IMR-90 (cell line): ENCODE measurements at regions not wholly inside any gene's neighbourhood (a gene's known extent, or its start where the extent isn't known, plus 50 kb on each side); places are given as distances from the start of the nearest gene placed in this dataset.

Source experiments
- ATAC-seq: fragments of 200-7000 bp; cut with Tn5 transposase; 2 replicates; pipeline ENCODE4 v1.9.1; 2020; ENCODE audit warnings: low read depth, mild to moderate bottlenecking, moderate library complexity
- BruUV-seq: library from RNA; stranded (reverse); fragments of 400-500 nt; replicated peaks from 2 replicates; lab custom pipeline; 2021; lab: Mats Ljungman, UMichigan
- CTCF ChIA-PET: fragments of 300-600 bp; formaldehyde crosslinking; extraction: SDS; loops from one replicate; lab custom pipeline; 2021; ENCODE audit warnings: antibody characterized with exemption; lab: Yijun Ruan, JAX
- POLR2A ChIA-PET: fragments of 300-600 bp; sonication (Branson Sonifier 250); formaldehyde crosslinking; loops from one replicate; lab custom pipeline; 2022; ENCODE audit warnings: antibody characterized with exemption; ENCODE audit not compliant: unreplicated experiment; lab: Charles Lee
- DNase-seq: peaks from one replicate; pipeline ENCODE4 v3.0.0; 2013
- H2AFZ ChIP-seq: replicated peaks from 2 replicates; pipeline ENCODE3; 2013; ENCODE audit warnings: low read length, mild to moderate bottlenecking; ENCODE audit not compliant: poor library complexity
- H2AK5ac ChIP-seq: 2 replicates; pipeline ENCODE4 v1.6.1; 2013; ENCODE audit warnings: low read depth, low read length, inconsistent platforms
- H2AK9ac ChIP-seq: replicated peaks from 2 replicates; pipeline ENCODE3; 2013; ENCODE audit warnings: mild to moderate bottlenecking, low read depth, low read length, moderate library complexity; ENCODE audit not compliant: poor library complexity
- H2BK120ac ChIP-seq: 2 replicates; pipeline ENCODE4 v1.6.1; 2013; ENCODE audit warnings: low read depth, low read length, inconsistent platforms
- H2BK15ac ChIP-seq: 3 replicates; pipeline ENCODE4 v1.6.1; 2013; ENCODE audit warnings: low read depth, low read length, inconsistent platforms
- H2BK20ac ChIP-seq: 2 replicates; pipeline ENCODE4 v1.6.1; 2013; ENCODE audit warnings: low read depth, mild to moderate bottlenecking, inconsistent platforms, low read length, moderate library complexity
- H2BK5ac ChIP-seq: 2 replicates; pipeline ENCODE4 v1.6.1; 2013; ENCODE audit warnings: mild to moderate bottlenecking, low read depth, low read length, inconsistent platforms; ENCODE audit not compliant: poor library complexity, severe bottlenecking
- H3K14ac ChIP-seq: replicated peaks from 2 replicates; pipeline ENCODE4 v1.6.1; 2013; ENCODE audit warnings: low read depth, low read length, inconsistent platforms
- H3K18ac ChIP-seq: 2 replicates; pipeline ENCODE4 v1.6.1; 2013; ENCODE audit warnings: low read depth, low read length, control low read depth
- H3K23ac ChIP-seq: 2 replicates; pipeline ENCODE4 v1.6.1; 2013; ENCODE audit warnings: low read depth, low read length, inconsistent platforms
- H3K27ac ChIP-seq: 2 replicates; pipeline ENCODE4 v1.5.1; 2013; ENCODE audit warnings: mild to moderate bottlenecking, control low read depth, low read length; ENCODE audit not compliant: insufficient read depth
- H3K27me3 ChIP-seq: 2 replicates; pipeline ENCODE4 v1.6.1; 2013; ENCODE audit warnings: low read length; ENCODE audit not compliant: control insufficient read depth, insufficient read depth
- H3K36me3 ChIP-seq: 2 replicates; pipeline ENCODE4 v1.6.1; 2013; ENCODE audit warnings: low read length, mixed read lengths; ENCODE audit not compliant: control insufficient read depth, insufficient read depth
- H3K4ac ChIP-seq: 2 replicates; pipeline ENCODE4 v1.6.1; 2013; ENCODE audit warnings: low read depth, low read length, inconsistent platforms
- H3K4me1 ChIP-seq: 2 replicates; pipeline ENCODE4 v1.6.1; 2013; ENCODE audit warnings: low read length, mixed read lengths; ENCODE audit not compliant: control insufficient read depth, insufficient read depth
- H3K4me2 ChIP-seq: 2 replicates; pipeline ENCODE4 v1.6.1; 2013; ENCODE audit warnings: low read depth, mild to moderate bottlenecking, control low read depth, low read length, moderate library complexity
- H3K4me3 ChIP-seq: 2 replicates; pipeline ENCODE4 v1.5.1; 2013; ENCODE audit warnings: low read depth, mild to moderate bottlenecking, control low read depth, low read length, moderate library complexity; ENCODE audit not compliant: insufficient read depth
- H3K56ac ChIP-seq: 2 replicates; pipeline ENCODE4 v1.6.1; 2013; ENCODE audit warnings: low read length, inconsistent platforms; ENCODE audit not compliant: insufficient read depth; ENCODE audit errors: extremely low read depth
- H3K79me1 ChIP-seq, 2 experiments: 2 replicates each; pipeline ENCODE4 v1.6.1; 2013; ENCODE audit warnings: low read length in 2 of 2, inconsistent platforms in 1 of 2, low read depth in 1 of 2
- H3K9ac ChIP-seq: 2 replicates; pipeline ENCODE4 v1.6.1; 2013; ENCODE audit warnings: low read depth, low read length, control low read depth
- H3K9me1 ChIP-seq: 2 replicates; pipeline ENCODE4 v1.6.1; 2013; ENCODE audit warnings: low read length, inconsistent platforms; ENCODE audit not compliant: insufficient read depth
- H3K9me3 ChIP-seq: 2 replicates; pipeline ENCODE4 v1.6.1; 2013; ENCODE audit warnings: low read length; ENCODE audit not compliant: control insufficient read depth, insufficient read depth
- H4K20me1 ChIP-seq: 2 replicates; pipeline ENCODE4 v1.6.1; 2013; ENCODE audit warnings: low read length, inconsistent platforms; ENCODE audit not compliant: insufficient read depth
- H4K5ac ChIP-seq: 2 replicates; pipeline ENCODE4 v1.6.1; 2013; ENCODE audit warnings: mild to moderate bottlenecking, low read depth, low read length, control low read depth
- H4K8ac ChIP-seq, 2 experiments: 2 replicates each; pipeline ENCODE4 v1.6.1; 2013; ENCODE audit warnings: low read depth in 2 of 2, low read length in 2 of 2, control low read depth in 1 of 2, inconsistent platforms in 1 of 2
- H4K91ac ChIP-seq: 2 replicates; pipeline ENCODE4 v1.6.1; 2013; ENCODE audit warnings: low read depth, low read length, inconsistent platforms; ENCODE audit not compliant: insufficient read depth
- FOS ChIP-seq: fragments of 150-350 bp; IDR thresholded peaks from 2 replicates; pipeline ENCODE4 v1.6.1; 2016; ENCODE audit warnings: low read depth, low read length
- MAFK ChIP-seq: IDR thresholded peaks from 2 replicates; pipeline ENCODE4 v1.6.1; 2012; ENCODE audit warnings: low read depth, low read length, improper control_type of control experiment
- RAD21 ChIP-seq: IDR thresholded peaks from 2 replicates; pipeline ENCODE4 v1.6.1; 2012; ENCODE audit warnings: low read length, improper control_type of control experiment
- SMC3 ChIP-seq: fragments of 150-350 bp; IDR thresholded peaks from 2 replicates; pipeline ENCODE4 v1.6.1; 2016; ENCODE audit warnings: low read depth, mild to moderate bottlenecking, antibody characterized with exemption, low read length, moderate library complexity
- WGBS, 2 experiments: methylation state at CpG; one replicate each; pipeline versions ENCODE4 v1.1.5 to v1.1.7; 2013; ENCODE audit warnings: missing lambda C conversion rate in 2 of 2; ENCODE audit not compliant: insufficient read length in 1 of 2; ENCODE audit errors: extremely low coverage in 2 of 2; 5-methylcytosine and 5-hydroxymethylcytosine counted together
- dilution Hi-C: fragments of 300-500 bp; cut with HindIII; formaldehyde crosslinking; loops from one replicate; pipeline ENCODE4 v1.14.3; 2018; ENCODE audit warnings: low sequenced_read_pairs; ENCODE audit not compliant: unreplicated experiment
- in situ Hi-C: fragments of 300-500 bp; cut with MboI; formaldehyde crosslinking; loops from 3 replicates; pipeline ENCODE4 v1.14.3; 2019; ENCODE audit warnings: low sequenced_read_pairs, inconsistent platforms, mixed read lengths
- intact Hi-C: fragments of 100-400 bp; cut with micrococcal nuclease; formaldehyde crosslinking; loops from 2 replicates; pipeline ENCODE4 v1.10.0; 2022
- TF ChIP-seq, protein P1 (sequence below): conservative IDR thresholded peaks from 2 replicates; pipeline ENCODE4 v1.5.1; 2012; ENCODE audit warnings: mild to moderate bottlenecking, low read depth, low read length, improper control_type of control experiment

DNA sequence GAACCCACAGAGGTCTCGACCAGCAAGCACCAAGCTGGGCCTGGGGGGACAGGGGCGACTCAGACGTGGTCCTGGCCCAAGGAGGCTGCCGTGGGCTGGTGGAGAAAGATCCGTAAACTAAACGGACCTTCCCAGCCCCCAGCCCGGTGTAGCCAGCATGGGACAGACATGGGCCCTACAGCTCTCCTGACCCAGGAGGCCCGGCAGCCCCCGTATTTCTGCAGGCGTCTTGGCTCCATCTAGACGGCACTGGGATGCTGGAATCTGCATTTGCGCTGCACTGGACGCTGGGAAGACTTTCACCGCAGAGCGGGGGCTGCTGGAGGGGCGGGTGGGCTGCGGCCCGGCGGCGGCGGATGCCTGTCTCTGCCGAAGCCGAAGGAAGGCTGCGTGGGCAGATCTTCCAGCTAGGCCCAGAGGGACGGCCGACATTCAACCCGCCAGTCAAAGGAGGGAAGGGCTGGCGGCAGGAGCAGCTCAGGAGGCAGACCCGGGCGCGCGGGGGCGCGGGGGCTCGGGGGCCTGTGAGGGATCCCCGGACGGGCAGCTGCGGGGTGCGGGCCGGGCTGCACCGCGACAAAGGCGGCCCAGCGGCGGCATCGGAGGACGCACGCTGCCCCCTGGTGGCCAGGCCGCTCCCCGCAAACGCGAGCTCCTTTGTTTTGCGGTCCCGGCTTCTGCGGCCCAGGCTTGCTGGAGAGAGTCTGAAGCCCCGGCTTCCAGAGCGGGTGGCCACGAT is 266.2 kb downstream of the NSG2 start:
- POLR2A ChIA-PET, result interaction anchor here (0.6 kb wide), 1 partner anchor 461 kb away, joined by 3 read pairs; no protein-coding TSS in a partner anchor
- peak; percentile 63 for TF ChIP-seq SMC3
- TF ChIP-seq MAFK, result no peak
- no peak for TF ChIP-seq FOS
- peak; percentile 53 for TF ChIP-seq RAD21
- TF ChIP-seq, protein P1, sequence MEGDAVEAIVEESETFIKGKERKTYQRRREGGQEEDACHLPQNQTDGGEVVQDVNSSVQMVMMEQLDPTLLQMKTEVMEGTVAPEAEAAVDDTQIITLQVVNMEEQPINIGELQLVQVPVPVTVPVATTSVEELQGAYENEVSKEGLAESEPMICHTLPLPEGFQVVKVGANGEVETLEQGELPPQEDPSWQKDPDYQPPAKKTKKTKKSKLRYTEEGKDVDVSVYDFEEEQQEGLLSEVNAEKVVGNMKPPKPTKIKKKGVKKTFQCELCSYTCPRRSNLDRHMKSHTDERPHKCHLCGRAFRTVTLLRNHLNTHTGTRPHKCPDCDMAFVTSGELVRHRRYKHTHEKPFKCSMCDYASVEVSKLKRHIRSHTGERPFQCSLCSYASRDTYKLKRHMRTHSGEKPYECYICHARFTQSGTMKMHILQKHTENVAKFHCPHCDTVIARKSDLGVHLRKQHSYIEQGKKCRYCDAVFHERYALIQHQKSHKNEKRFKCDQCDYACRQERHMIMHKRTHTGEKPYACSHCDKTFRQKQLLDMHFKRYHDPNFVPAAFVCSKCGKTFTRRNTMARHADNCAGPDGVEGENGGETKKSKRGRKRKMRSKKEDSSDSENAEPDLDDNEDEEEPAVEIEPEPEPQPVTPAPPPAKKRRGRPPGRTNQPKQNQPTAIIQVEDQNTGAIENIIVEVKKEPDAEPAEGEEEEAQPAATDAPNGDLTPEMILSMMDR, result peak; percentile 73
- dilution Hi-C loops, result no loop called here

More for the DNA sequence above, 266.2 kb downstream of the NSG2 start:
- WGBS, 2 experiments, result 8% methylated on average over 26 of the region's 58 CpGs; no CpG with 5 or more reads in 1 of the 2 experiments
- H3K27ac ChIP-seq, result no peak overlapping the region
- no TSS peak for BruUV-seq
- H3K9ac ChIP-seq, result peak overlapping the region; percentile 80; the same call in 1 of the 2 replicates
- intact Hi-C loops (loop anchor here (1.0 to 10.0 kb wide), 5 partner anchors 266 to 1017 kb away; partner anchors contain the start of gene NSG2), in situ Hi-C loops (loop anchor here (10.0 to 25.0 kb wide), 3 partner anchors 337 to 1149 kb away; no protein-coding TSS in a partner anchor)
- H4K91ac ChIP-seq, result no peak overlapping the region
- DNase-seq (peak; percentile 34), ATAC-seq (peak; percentile 97)
- H2BK15ac ChIP-seq, result no peak overlapping the region
- no peak overlapping the region for H2AK9ac ChIP-seq
- H3K79me1 ChIP-seq, result no peaks in the 10 kb centered on the region
- no peak overlapping the region for H3K23ac ChIP-seq
- no peak overlapping the region; the same call in 1 of the 2 replicates for H4K5ac ChIP-seq
- H3K4me1 ChIP-seq, result peaks cover 2% of the 10 kb centered on the region; the same call in 1 of the 2 replicates
- peak overlapping the region; percentile 57; the same call in 1 of the 2 replicates for H3K4me2 ChIP-seq
- no peak overlapping the region; the same call in 1 of the 2 replicates for H3K18ac ChIP-seq
- no peak overlapping the region for H3K14ac ChIP-seq
- H2AFZ ChIP-seq, result peak overlapping the region; percentile 88
- H3K9me3 ChIP-seq, result no peaks in the 10 kb centered on the region
- peak overlapping the region in 1 of 2 experiments; percentile 35; a peak in 1 of 4 replicates for H4K8ac ChIP-seq
- H2BK5ac ChIP-seq, result no peak overlapping the region
- CTCF ChIA-PET, result interaction anchor here (0.5 to 2.0 kb wide), 15 partner anchors 8 to 1147 kb away, joined by 3 to 8 read pairs (median 4); partner anchors contain the start of gene NSG2
- peaks cover 10% of the 10 kb centered on the region; the same call in 1 of the 2 replicates for H3K27me3 ChIP-seq
- H3K9me1 ChIP-seq, result no peaks in the 10 kb centered on the region
- H2AK5ac ChIP-seq, result no peak overlapping the region
- H2BK120ac ChIP-seq, result no peak overlapping the region; the same call in 1 of the 2 replicates
- peak overlapping the region; percentile 40 for H3K4me3 ChIP-seq
- no peaks in the 10 kb centered on the region for H3K36me3 ChIP-seq
- no peak overlapping the region for H3K56ac ChIP-seq
- H3K4ac ChIP-seq, result no peak overlapping the region; the same call in 1 of the 2 replicates
- no peak overlapping the region for H2BK20ac ChIP-seq
- no peaks in the 10 kb centered on the region for H4K20me1 ChIP-seq
